ENCODE measurements at regions not wholly inside any gene's neighbourhood (a gene's known extent, or its start where the extent isn't known, plus 50 kb on each side); places are given as distances from the start of the nearest gene placed in this dataset.

DNA sequence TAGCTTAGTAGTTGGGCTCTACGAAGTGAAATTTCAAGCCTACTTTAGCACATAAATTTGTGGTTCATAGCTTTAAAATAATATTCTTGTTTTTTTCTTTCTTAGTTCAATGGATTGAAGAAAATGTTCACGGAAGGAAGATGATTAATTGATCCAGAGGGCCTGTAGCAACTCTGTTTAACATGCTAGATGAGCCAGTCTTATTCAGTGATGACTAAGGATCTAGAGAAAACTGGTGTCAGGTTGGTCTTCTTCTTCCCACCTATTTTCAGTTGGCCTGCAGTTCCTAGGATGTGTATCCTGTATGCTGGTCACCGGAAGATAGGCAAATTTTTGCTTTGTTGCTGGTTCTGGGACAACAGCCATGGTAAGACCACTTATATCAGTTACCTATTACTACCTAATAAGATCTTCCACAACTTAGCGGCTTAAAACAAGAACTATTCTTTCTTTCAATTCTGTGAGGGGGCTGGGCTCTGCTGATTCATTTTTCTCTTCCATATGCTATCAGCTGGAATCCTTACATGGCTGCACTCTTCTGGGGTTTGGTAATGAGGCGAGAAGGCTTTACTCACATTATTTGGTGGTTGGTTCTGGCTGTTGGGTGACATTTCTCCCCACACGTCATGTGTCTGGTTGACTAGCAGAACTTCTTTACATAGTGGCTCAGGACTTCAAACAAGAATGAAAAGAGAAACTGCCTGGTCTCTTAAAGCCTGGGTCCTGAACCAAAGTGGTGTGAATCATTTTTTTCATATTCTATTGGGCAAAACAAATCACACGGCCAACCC is 182.7 kb upstream of the ACTBL2 start:
- CTCF ChIA-PET: interaction anchor here (1.0 to 1.3 kb wide), 2 partner anchors 18 to 367 kb away, joined by 3 read pairs; no protein-coding TSS in a partner anchor
- H3K9ac ChIP-seq: no peak overlapping the region
- no peaks in the 10 kb centered on the region for H3K9me2 ChIP-seq
- POLR2A ChIA-PET: no interaction called here
- H3K4me2 ChIP-seq: no peak overlapping the region
- no peaks in the 10 kb centered on the region for H3K36me3 ChIP-seq (replicated peaks in 1 of 2; ENCODE audit: control insufficient read depth in 1 of 2, insufficient read depth in 2 of 2, low read length in 1 of 2)
- no peak overlapping the region for H2AFZ ChIP-seq (ENCODE audit: low read depth)
- WGBS (ENCODE audit: low lambda C conversion rate): 90% methylated on average over 7 of the region's 7 CpGs
- H3F3A ChIP-seq (replicated peaks; ENCODE audit: insufficient read depth): peaks cover 6% of the 10 kb centered on the region
- DNase-seq: no peak
- no peaks in the 10 kb centered on the region for H3K27me3 ChIP-seq (ENCODE audit: insufficient read depth)
- H3K79me2 ChIP-seq (ENCODE audit: insufficient read depth): no peaks in the 10 kb centered on the region
- H3K4me1 ChIP-seq (ENCODE audit: control insufficient read depth in 1 of 2, insufficient read depth in 2 of 2, low read depth in 1 of 2, low read length in 1 of 2): no peaks in the 10 kb centered on the region; a peak in 1 of 4 replicates
- TF ChIP-seq EZH2phosphoT487 (IDR thresholded peaks at IDR 0.05; ENCODE audit: borderline replicate concordance, low read depth): no peak
- TF ChIP-seq MEF2A (IDR thresholded peaks at IDR 0.05; ENCODE audit: borderline replicate concordance, low read depth): no peak
- TF ChIP-seq GABPA (IDR thresholded peaks at IDR 0.05; ENCODE audit: low read depth): no peak
- TF ChIP-seq RXRA (IDR thresholded peaks at IDR 0.05; ENCODE audit: borderline replicate concordance, low read depth): no peak
- no peak for TF ChIP-seq JUND (IDR thresholded peaks at IDR 0.05)
- no peak for TF ChIP-seq ELF1 (IDR thresholded peaks at IDR 0.05)
- no peak for TF ChIP-seq FOXJ3 (CRISPR knock-in tag; IDR thresholded peaks at IDR 0.05)
- no peak for TF ChIP-seq NRF1 (IDR thresholded peaks at IDR 0.05; ENCODE audit: low read depth, low read length)
- TF ChIP-seq GATA2 (CRISPR knock-in tag; IDR thresholded peaks at IDR 0.05): no peak
- no peak for TF ChIP-seq NFIC (IDR thresholded peaks at IDR 0.05; ENCODE audit: borderline replicate concordance)
- no peak overlapping the region for H3K4me3 ChIP-seq (ENCODE audit: low read depth in 2 of 2, low read length in 1 of 2)
- H3K9me3 ChIP-seq: no peaks in the 10 kb centered on the region
- no peaks in the 10 kb centered on the region for H4K20me1 ChIP-seq (ENCODE audit: insufficient read depth)
- H3K27ac ChIP-seq (ENCODE audit: low read depth in 2 of 2, low read length in 1 of 2): no peak overlapping the region

DNA sequence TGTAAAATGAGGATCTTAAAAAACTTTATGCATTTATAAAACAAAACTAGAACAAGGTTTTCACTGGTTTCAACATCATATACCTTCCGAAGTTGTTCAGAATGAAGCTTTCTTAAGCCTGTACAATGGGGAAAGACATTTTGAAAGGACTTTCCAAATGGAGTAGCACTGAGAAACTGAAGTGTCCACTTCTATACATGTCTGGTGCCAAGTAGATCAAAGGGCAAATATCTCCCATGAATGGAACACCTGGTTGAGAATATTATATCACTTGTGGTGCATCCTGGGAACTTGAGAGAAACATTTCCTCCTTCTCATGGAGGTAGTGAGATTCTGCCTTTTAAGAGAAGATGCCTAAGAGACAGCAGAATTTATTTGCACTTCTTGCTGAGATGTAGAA is 182.1 kb upstream of the ACTBL2 start:
- H2AFZ ChIP-seq (ENCODE audit: low read depth): no peak overlapping the region
- no peak overlapping the region for H3K27ac ChIP-seq (ENCODE audit: low read depth in 2 of 2, low read length in 1 of 2)
- 92% methylated on average over 1 of the region's 1 CpG for WGBS (ENCODE audit: low lambda C conversion rate)
- no peaks in the 10 kb centered on the region for H4K20me1 ChIP-seq (ENCODE audit: insufficient read depth)
- DNase-seq: no peak
- no peaks in the 10 kb centered on the region for H3K27me3 ChIP-seq (ENCODE audit: insufficient read depth)
- H3F3A ChIP-seq (replicated peaks; ENCODE audit: insufficient read depth): peaks cover 6% of the 10 kb centered on the region
- no peaks in the 10 kb centered on the region; a peak in 1 of 4 replicates for H3K4me1 ChIP-seq (ENCODE audit: control insufficient read depth in 1 of 2, insufficient read depth in 2 of 2, low read depth in 1 of 2, low read length in 1 of 2)
- CTCF ChIA-PET: no interaction called here
- H3K9me2 ChIP-seq: no peaks in the 10 kb centered on the region
- no peak overlapping the region for H3K9ac ChIP-seq
- no peaks in the 10 kb centered on the region for H3K9me3 ChIP-seq
- no peak overlapping the region for H3K4me3 ChIP-seq (ENCODE audit: low read depth in 2 of 2, low read length in 1 of 2)
- no peaks in the 10 kb centered on the region for H3K36me3 ChIP-seq (replicated peaks in 1 of 2; ENCODE audit: control insufficient read depth in 1 of 2, insufficient read depth in 2 of 2, low read length in 1 of 2)
- H3K79me2 ChIP-seq (ENCODE audit: insufficient read depth): no peaks in the 10 kb centered on the region
- POLR2A ChIA-PET: no interaction called here
- no peak overlapping the region for H3K4me2 ChIP-seq
- TF ChIP-seq POLR2AphosphoS5 (IDR thresholded peaks at IDR 0.05; ENCODE audit: low read depth, low read length) (no peak), MEF2A (IDR thresholded peaks at IDR 0.05; ENCODE audit: borderline replicate concordance, low read depth) (no peak), SMC3 (IDR thresholded peaks at IDR 0.05; ENCODE audit: low read depth, low read length) (no peak), EZH2phosphoT487 (IDR thresholded peaks at IDR 0.05; ENCODE audit: borderline replicate concordance, low read depth) (no peak), EP300 (IDR thresholded peaks at IDR 0.05; ENCODE audit: borderline replicate concordance in 1 of 2, low read depth in 1 of 2, low read length in 1 of 2) (no peak), SIN3A (IDR thresholded peaks at IDR 0.05; ENCODE audit: borderline replicate concordance, low read depth, low read length) (no peak), NFIC (IDR thresholded peaks at IDR 0.05; ENCODE audit: borderline replicate concordance) (no peak), RXRA (IDR thresholded peaks at IDR 0.05; ENCODE audit: borderline replicate concordance, low read depth) (no peak), GABPA (IDR thresholded peaks at IDR 0.05; ENCODE audit: low read depth) (no peak), YY1 (IDR thresholded peaks at IDR 0.05; ENCODE audit: low read depth) (no peak), FOXM1 (IDR thresholded peaks at IDR 0.05; ENCODE audit: low read depth) (no peak), GATA2 (CRISPR knock-in tag; IDR thresholded peaks at IDR 0.05) (no peak), MXI1 (IDR thresholded peaks at IDR 0.05; ENCODE audit: low read depth, low read length) (no peak), ELF1 (IDR thresholded peaks at IDR 0.05) (no peak)
- TF ChIP-seq, protein P1, sequence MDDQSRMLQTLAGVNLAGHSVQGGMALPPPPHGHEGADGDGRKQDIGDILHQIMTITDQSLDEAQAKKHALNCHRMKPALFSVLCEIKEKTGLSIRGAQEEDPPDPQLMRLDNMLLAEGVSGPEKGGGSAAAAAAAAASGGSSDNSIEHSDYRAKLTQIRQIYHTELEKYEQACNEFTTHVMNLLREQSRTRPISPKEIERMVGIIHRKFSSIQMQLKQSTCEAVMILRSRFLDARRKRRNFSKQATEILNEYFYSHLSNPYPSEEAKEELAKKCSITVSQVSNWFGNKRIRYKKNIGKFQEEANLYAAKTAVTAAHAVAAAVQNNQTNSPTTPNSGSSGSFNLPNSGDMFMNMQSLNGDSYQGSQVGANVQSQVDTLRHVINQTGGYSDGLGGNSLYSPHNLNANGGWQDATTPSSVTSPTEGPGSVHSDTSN (IDR thresholded peaks at IDR 0.05): no peak
- TF ChIP-seq, protein P2, sequence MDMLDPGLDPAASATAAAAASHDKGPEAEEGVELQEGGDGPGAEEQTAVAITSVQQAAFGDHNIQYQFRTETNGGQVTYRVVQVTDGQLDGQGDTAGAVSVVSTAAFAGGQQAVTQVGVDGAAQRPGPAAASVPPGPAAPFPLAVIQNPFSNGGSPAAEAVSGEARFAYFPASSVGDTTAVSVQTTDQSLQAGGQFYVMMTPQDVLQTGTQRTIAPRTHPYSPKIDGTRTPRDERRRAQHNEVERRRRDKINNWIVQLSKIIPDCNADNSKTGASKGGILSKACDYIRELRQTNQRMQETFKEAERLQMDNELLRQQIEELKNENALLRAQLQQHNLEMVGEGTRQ (IDR thresholded peaks at IDR 0.05; ENCODE audit: borderline replicate concordance, low read depth, low read length): no peak
- TF ChIP-seq, protein P3, sequence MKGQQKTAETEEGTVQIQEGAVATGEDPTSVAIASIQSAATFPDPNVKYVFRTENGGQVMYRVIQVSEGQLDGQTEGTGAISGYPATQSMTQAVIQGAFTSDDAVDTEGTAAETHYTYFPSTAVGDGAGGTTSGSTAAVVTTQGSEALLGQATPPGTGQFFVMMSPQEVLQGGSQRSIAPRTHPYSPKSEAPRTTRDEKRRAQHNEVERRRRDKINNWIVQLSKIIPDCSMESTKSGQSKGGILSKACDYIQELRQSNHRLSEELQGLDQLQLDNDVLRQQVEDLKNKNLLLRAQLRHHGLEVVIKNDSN (IDR thresholded peaks at IDR 0.05; ENCODE audit: borderline replicate concordance, low read depth): no peak
- TF ChIP-seq, protein P4, sequence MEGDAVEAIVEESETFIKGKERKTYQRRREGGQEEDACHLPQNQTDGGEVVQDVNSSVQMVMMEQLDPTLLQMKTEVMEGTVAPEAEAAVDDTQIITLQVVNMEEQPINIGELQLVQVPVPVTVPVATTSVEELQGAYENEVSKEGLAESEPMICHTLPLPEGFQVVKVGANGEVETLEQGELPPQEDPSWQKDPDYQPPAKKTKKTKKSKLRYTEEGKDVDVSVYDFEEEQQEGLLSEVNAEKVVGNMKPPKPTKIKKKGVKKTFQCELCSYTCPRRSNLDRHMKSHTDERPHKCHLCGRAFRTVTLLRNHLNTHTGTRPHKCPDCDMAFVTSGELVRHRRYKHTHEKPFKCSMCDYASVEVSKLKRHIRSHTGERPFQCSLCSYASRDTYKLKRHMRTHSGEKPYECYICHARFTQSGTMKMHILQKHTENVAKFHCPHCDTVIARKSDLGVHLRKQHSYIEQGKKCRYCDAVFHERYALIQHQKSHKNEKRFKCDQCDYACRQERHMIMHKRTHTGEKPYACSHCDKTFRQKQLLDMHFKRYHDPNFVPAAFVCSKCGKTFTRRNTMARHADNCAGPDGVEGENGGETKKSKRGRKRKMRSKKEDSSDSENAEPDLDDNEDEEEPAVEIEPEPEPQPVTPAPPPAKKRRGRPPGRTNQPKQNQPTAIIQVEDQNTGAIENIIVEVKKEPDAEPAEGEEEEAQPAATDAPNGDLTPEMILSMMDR (IDR thresholded peaks at IDR 0.05): no peak
- TF ChIP-seq, protein P5, sequence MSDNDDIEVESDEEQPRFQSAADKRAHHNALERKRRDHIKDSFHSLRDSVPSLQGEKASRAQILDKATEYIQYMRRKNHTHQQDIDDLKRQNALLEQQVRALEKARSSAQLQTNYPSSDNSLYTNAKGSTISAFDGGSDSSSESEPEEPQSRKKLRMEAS (IDR thresholded peaks at IDR 0.05; ENCODE audit: low read depth): no peak
